ENCODE measurements at regions not wholly inside any gene's neighbourhood (a gene's known extent, or its start where the extent isn't known, plus 50 kb on each side); places are given as distances from the start of the nearest gene placed in this dataset.

- TF ChIP-seq POLR2AphosphoS5 (IDR thresholded peaks at IDR 0.05; ENCODE audit: low read depth, low read length) (no peak), POLR2A (IDR thresholded peaks at IDR 0.05; ENCODE audit: low read depth, low read length) (no peak), TAF1 (IDR thresholded peaks at IDR 0.05; ENCODE audit: low read depth, low read length) (no peak), SPI1 (IDR thresholded peaks at IDR 0.05; ENCODE audit: low read depth, low read length) (no peak), POU2F2 (IDR thresholded peaks at IDR 0.05; ENCODE audit: low read depth, low read length) (no peak), PAX5 (IDR thresholded peaks at IDR 0.05; ENCODE audit: insufficient read depth, low read length, severe bottlenecking) (no peak)
Observed at GRCh38 chr14:97644365-97644764, 847.2 kb downstream of the VRK1 start.

All from GM12891 (cell line).